Neural cell (in vitro differentiated cells): ENCODE measurements at regions not wholly inside any gene's neighbourhood (a gene's known extent, or its start where the extent isn't known, plus 50 kb on each side); places are given as distances from the start of the nearest gene placed in this dataset.

ENCODE experiments used
- H2AFZ ChIP-seq: fragments of 200-600, 300-800 bp; sonication (generic), shearing (Covaris generic); 2 replicates; pipeline ENCODE4 v1.6.0; 2014; ENCODE audit warnings: low read depth, mild to moderate bottlenecking, antibody characterized with exemption, low read length, moderate library complexity
- H3F3A ChIP-seq: fragments of 200-600 bp; shearing (Covaris generic); 2 replicates; pipeline ENCODE4 v1.6.1; 2016; ENCODE audit warnings: mild to moderate bottlenecking, moderate library complexity, mixed read lengths, antibody characterized with exemption, low read length; ENCODE audit not compliant: insufficient read depth, poor library complexity, severe bottlenecking
- H3K27ac ChIP-seq: fragments of 200-600, 300-800 bp; sonication (generic), shearing (Covaris generic); 2 replicates; pipeline ENCODE4 v1.5.1; 2014; ENCODE audit warnings: mild to moderate bottlenecking, low read length, moderate library complexity
- H3K27me3 ChIP-seq: fragments of 300-800, 200-600 bp; sonication (generic), shearing (Covaris generic); 2 replicates; pipeline ENCODE4 v1.6.0; 2014; ENCODE audit warnings: mild to moderate bottlenecking, low read depth, low read length, moderate library complexity; ENCODE audit not compliant: insufficient read depth
- H3K36me3 ChIP-seq: fragments of 300-800, 200-600 bp; sonication (generic), shearing (Covaris generic); 2 replicates; pipeline ENCODE4 v1.5.1; 2014; ENCODE audit warnings: mild to moderate bottlenecking, antibody characterized with exemption, low read length, moderate library complexity; ENCODE audit not compliant: insufficient read depth
- H3K4me2 ChIP-seq: fragments of 300-800, 200-600 bp; sonication (generic), shearing (Covaris generic); 2 replicates; pipeline ENCODE4 v1.6.0; 2014; ENCODE audit warnings: mild to moderate bottlenecking, low read length
- H3K4me3 ChIP-seq: fragments of 300-800, 200-600 bp; sonication (generic), shearing (Covaris generic); 2 replicates; pipeline ENCODE4 v1.5.1; 2014; ENCODE audit warnings: mild to moderate bottlenecking, low read length, moderate library complexity
- H3K79me2 ChIP-seq: fragments of 200-600 bp; shearing (Covaris generic); replicated peaks from 2 replicates; pipeline ENCODE4 v1.6.0; 2014; ENCODE audit warnings: mild to moderate bottlenecking, low read length, moderate library complexity; ENCODE audit not compliant: insufficient read depth
- H3K9ac ChIP-seq: fragments of 300-800, 200-600 bp; sonication (generic), shearing (Covaris generic); 2 replicates; pipeline ENCODE4 v1.6.1; 2016; ENCODE audit warnings: mild to moderate bottlenecking, low read length, mixed read lengths
- H3K9me2 ChIP-seq: fragments of 200-600 bp; shearing (Covaris generic); 2 replicates; pipeline ENCODE4 v1.6.1; 2016; ENCODE audit warnings: mild to moderate bottlenecking, low read length, mixed read lengths; ENCODE audit not compliant: insufficient read depth
- H3K9me3 ChIP-seq: fragments of 200-600, 300-800 bp; sonication (generic), shearing (Covaris generic); 2 replicates; pipeline ENCODE4 v1.6.1; 2016; ENCODE audit warnings: mild to moderate bottlenecking, mixed run types, low read length, moderate library complexity, mixed read lengths
- H4K20me1 ChIP-seq: fragments of 200-600 bp; shearing (Covaris generic); 2 replicates; pipeline ENCODE4 v1.6.1; 2016; ENCODE audit warnings: mild to moderate bottlenecking, mixed run types; ENCODE audit not compliant: insufficient read depth
- CTCF ChIP-seq: fragments of 450-650 bp; IDR thresholded peaks from 2 replicates; pipeline ENCODE4 v1.5.1; 2014; ENCODE audit warnings: antibody characterized with exemption, mild to moderate bottlenecking, moderate library complexity; ENCODE audit not compliant: poor library complexity, severe bottlenecking
- EP300 ChIP-seq: fragments of 450-650 bp; conservative IDR thresholded peaks from 2 replicates; pipeline ENCODE4 v1.6.1; 2014; ENCODE audit warnings: antibody characterized with exemption, mild to moderate bottlenecking, moderate library complexity; ENCODE audit not compliant: poor library complexity, severe bottlenecking
- EZH2 ChIP-seq: fragments of 200-600, 300-800 bp; shearing (Covaris generic), sonication (generic); IDR thresholded peaks from 2 replicates; pipeline ENCODE4 v1.6.1; 2014; ENCODE audit warnings: antibody characterized with exemption, low read length, borderline replicate concordance, mild to moderate bottlenecking; ENCODE audit not compliant: insufficient read depth, poor library complexity, severe bottlenecking
- MXI1 ChIP-seq: fragments of 450-650 bp; conservative IDR thresholded peaks from 2 replicates; pipeline ENCODE4 v1.6.1; 2014; ENCODE audit warnings: antibody characterized with exemption, mild to moderate bottlenecking; ENCODE audit not compliant: poor library complexity, severe bottlenecking
- POLR2AphosphoS5 ChIP-seq: IDR thresholded peaks from 2 replicates; pipeline ENCODE4 v1.6.1; 2012
- RAD21 ChIP-seq: fragments of 450-650 bp; conservative IDR thresholded peaks from 2 replicates; pipeline ENCODE4 v1.6.1; 2014; ENCODE audit warnings: antibody characterized with exemption, mild to moderate bottlenecking, moderate library complexity
- REST ChIP-seq: IDR thresholded peaks from 2 replicates; pipeline ENCODE4 v1.6.1; 2012; ENCODE audit warnings: borderline replicate concordance
- SMC3 ChIP-seq: fragments of 450-650 bp; conservative IDR thresholded peaks from 2 replicates; pipeline ENCODE4 v1.6.1; 2014; ENCODE audit warnings: antibody characterized with exemption, mild to moderate bottlenecking, moderate library complexity; ENCODE audit not compliant: poor library complexity
- TAF1 ChIP-seq: IDR thresholded peaks from 2 replicates; pipeline ENCODE4 v1.6.1; 2012; ENCODE audit warnings: low read depth

- Histone ChIP-seq H3K79me2 (no peaks in the 10 kb centered on the region), H2AFZ (no peak overlapping the region)
Observed at GRCh38 chr4:180665481-180665880, 1577.7 kb upstream of the TENM3 start.

GRCh38 chr4:180665994-180666824 lies 1577.0 kb upstream of the TENM3 start:
- H3K9me2 ChIP-seq, result no peaks in the 10 kb centered on the region
- H3K27me3 ChIP-seq, result no peaks in the 10 kb centered on the region
- H3K4me3 ChIP-seq, result no peak overlapping the region
- H3K9ac ChIP-seq, result no peak overlapping the region
- no peaks in the 10 kb centered on the region for H3K36me3 ChIP-seq
- no peak overlapping the region for H2AFZ ChIP-seq
- no peaks in the 10 kb centered on the region for H3K79me2 ChIP-seq
- no peak overlapping the region for H3K27ac ChIP-seq
- no peaks in the 10 kb centered on the region for H3K9me3 ChIP-seq
- H3K4me2 ChIP-seq, result no peak overlapping the region
- H3F3A ChIP-seq, result no peaks in the 10 kb centered on the region
- H4K20me1 ChIP-seq, result no peaks in the 10 kb centered on the region
- TF ChIP-seq SMC3 (peak; percentile 53), MXI1 (no peak), EZH2 (no peak), POLR2AphosphoS5 (no peak), EP300 (no peak), TAF1 (no peak), REST (no peak)

More at GRCh38 chr4:180665481-180665880, 1577.7 kb upstream of the TENM3 start:
- Histone ChIP-seq H3K9me3 (no peaks in the 10 kb centered on the region), H3F3A (no peaks in the 10 kb centered on the region), H3K36me3 (no peaks in the 10 kb centered on the region), H3K4me2 (no peak overlapping the region), H3K27ac (no peak overlapping the region), H3K4me3 (no peak overlapping the region), H3K9me2 (no peaks in the 10 kb centered on the region), H4K20me1 (no peaks in the 10 kb centered on the region), H3K9ac (no peak overlapping the region), H3K27me3 (no peaks in the 10 kb centered on the region)
- TF ChIP-seq TAF1 (no peak), CTCF (no peak), SMC3 (no peak), REST (no peak), MXI1 (no peak), EZH2 (no peak), EP300 (no peak), RAD21 (no peak), POLR2AphosphoS5 (no peak)
